DMS79 treated with DMSO at 0.1 percent for 48 hours (cell line): ENCODE measurements at regions not wholly inside any gene's neighbourhood (a gene's known extent, or its start where the extent isn't known, plus 50 kb on each side); places are given as distances from the start of the nearest gene placed in this dataset.

ENCODE experiments used
- DNase-seq: peaks from one replicate; lab custom pipeline; 2025; lab: John Stamatoyannopoulos, UW

- DNase-seq, result no peak
Measured at GRCh38 chr13:44120849-44121755, 241.4 kb downstream of the LACC1 start.

GRCh38 chr13:44124352-44124751 lies 244.6 kb downstream of the LACC1 start:
- DNase-seq, result peak; percentile 7

- no peak for DNase-seq
Measured at GRCh38 chr13:44125943-44126469, 246.3 kb downstream of the LACC1 start.

GRCh38 chr13:44128552-44129001 lies 245.0 kb upstream of the SERP2 start:
- no peak for DNase-seq

- no peak for DNase-seq
Measured at GRCh38 chr13:44129418-44129817, 244.2 kb upstream of the SERP2 start.

GRCh38 chr13:44131069-44131614 lies 242.5 kb upstream of the SERP2 start:
- no peak for DNase-seq

- no peak for DNase-seq
Measured at GRCh38 chr13:44132710-44133109, 240.9 kb upstream of the SERP2 start.

GRCh38 chr13:44133626-44134025 lies 240.0 kb upstream of the SERP2 start:
- DNase-seq, result no peak

- DNase-seq, result no peak
Measured at GRCh38 chr13:44135566-44135965, 238.1 kb upstream of the SERP2 start.

GRCh38 chr13:44136696-44137268 lies 236.8 kb upstream of the SERP2 start:
- DNase-seq, result no peak

GRCh38 chr13:44137466-44137865 lies 236.2 kb upstream of the SERP2 start:
- DNase-seq, result no peak

- peak; percentile 41 for DNase-seq
Measured at GRCh38 chr13:44140146-44140545, 233.5 kb upstream of the SERP2 start.

GRCh38 chr13:44140888-44141724 lies 232.5 kb upstream of the SERP2 start:
- DNase-seq, result no peak

GRCh38 chr13:44141725-44142539 lies 231.7 kb upstream of the SERP2 start:
- DNase-seq, result peak; percentile 80

- no peak for DNase-seq
Measured at GRCh38 chr13:44142540-44142867, 231.1 kb upstream of the SERP2 start.

GRCh38 chr13:44142941-44143665 lies 230.5 kb upstream of the SERP2 start:
- DNase-seq, result no peak

- DNase-seq, result no peak
Measured at GRCh38 chr13:44146138-44146537, 227.5 kb upstream of the SERP2 start.

GRCh38 chr13:44147233-44147632 lies 226.4 kb upstream of the SERP2 start:
- DNase-seq, result no peak

- no peak for DNase-seq
Measured at GRCh38 chr13:44147648-44148047, 226.0 kb upstream of the SERP2 start.

GRCh38 chr13:44148159-44148914 lies 225.3 kb upstream of the SERP2 start:
- no peak for DNase-seq
